ENCODE measurements at regions not wholly inside any gene's neighbourhood (a gene's known extent, or its start where the extent isn't known, plus 50 kb on each side); places are given as distances from the start of the nearest gene placed in this dataset.

- H4K5ac ChIP-seq (ENCODE audit: low read length): no peak overlapping the region
- no peaks in the 10 kb centered on the region for H3K36me3 ChIP-seq (ENCODE audit: control insufficient read depth, insufficient read depth, low read length)
- H2BK5ac ChIP-seq (ENCODE audit: low read length): no peak overlapping the region
- no peak overlapping the region for H4K8ac ChIP-seq (ENCODE audit: low read depth, low read length)
- no peaks in the 10 kb centered on the region for H3K4me1 ChIP-seq (ENCODE audit: control insufficient read depth, low read depth, low read length)
- DNase-seq: peak; percentile 87
- no peak overlapping the region for H2BK15ac ChIP-seq (replicated peaks; ENCODE audit: low read depth)
- H3K18ac ChIP-seq (ENCODE audit: low read length): no peak overlapping the region
- no peak overlapping the region for H3K56ac ChIP-seq (ENCODE audit: low read length)
- no peak overlapping the region for H3K27ac ChIP-seq (ENCODE audit: low read depth, low read length)
- H3K4ac ChIP-seq (ENCODE audit: low read depth, low read length): no peak overlapping the region
- H3K79me2 ChIP-seq (ENCODE audit: control insufficient read depth, insufficient read depth, low read length): no peaks in the 10 kb centered on the region
- H3K27me3 ChIP-seq (ENCODE audit: insufficient read depth, low read length, poor library complexity): no peaks in the 10 kb centered on the region
- no peaks in the 10 kb centered on the region for H3K79me1 ChIP-seq (ENCODE audit: low read length)
- no peak overlapping the region for H2AK5ac ChIP-seq (ENCODE audit: low read length)
- H3K4me3 ChIP-seq (ENCODE audit: low read length): no peak overlapping the region
- no peak overlapping the region for H3K4me2 ChIP-seq (ENCODE audit: low read length)
- H2BK120ac ChIP-seq (ENCODE audit: low read depth, low read length): no peak overlapping the region
- WGBS (ENCODE audit: extremely low coverage, insufficient coverage, low lambda C conversion rate): no CpG with 5 or more reads among the region's 6 CpGs
- no peak overlapping the region for H3K9ac ChIP-seq (ENCODE audit: low read length)
- no peak overlapping the region for H3K23ac ChIP-seq (ENCODE audit: low read length)
Observed at GRCh38 chr15:26179906-26180305, 316.8 kb upstream of the ATP10A start.

DNA sequence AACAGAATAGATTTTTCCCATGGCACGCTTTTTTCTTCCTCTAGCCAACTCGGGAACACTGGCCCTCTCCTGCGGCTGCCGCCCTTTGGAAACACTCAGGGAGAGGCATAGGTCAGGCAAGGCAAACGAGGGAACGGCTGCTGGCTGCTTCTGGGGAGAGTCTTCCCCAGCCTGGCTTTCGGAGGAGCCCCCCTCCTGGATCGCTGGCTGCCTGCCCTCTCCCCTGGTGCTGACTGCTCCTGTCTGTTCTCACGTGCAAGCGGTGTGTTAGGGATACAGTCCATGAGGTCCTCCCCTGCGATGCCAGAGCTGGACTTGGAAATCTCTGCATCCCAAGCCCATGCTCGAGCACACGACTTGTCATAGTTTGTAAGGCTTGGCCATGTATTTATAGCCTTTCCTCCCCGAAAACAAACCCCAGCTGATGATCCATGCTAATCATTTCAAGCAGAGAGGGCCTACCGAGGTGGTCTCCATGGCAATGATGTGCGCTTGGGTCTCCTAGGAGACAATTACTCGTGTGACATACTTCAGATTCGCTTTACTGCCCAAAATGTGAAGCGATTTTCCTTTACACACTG lies 315.6 kb upstream of the ATP10A start:
- no peak overlapping the region for H2BK5ac ChIP-seq (ENCODE audit: low read length)
- no peak overlapping the region for H3K4me3 ChIP-seq (ENCODE audit: low read length)
- H3K4ac ChIP-seq (ENCODE audit: low read depth, low read length): no peak overlapping the region
- H2BK120ac ChIP-seq (ENCODE audit: low read depth, low read length): no peak overlapping the region
- no peak overlapping the region for H3K9ac ChIP-seq (ENCODE audit: low read length)
- H3K4me1 ChIP-seq (ENCODE audit: control insufficient read depth, low read depth, low read length): no peaks in the 10 kb centered on the region
- H4K8ac ChIP-seq (ENCODE audit: low read depth, low read length): no peak overlapping the region
- no peaks in the 10 kb centered on the region for H3K79me1 ChIP-seq (ENCODE audit: low read length)
- no peak overlapping the region for H4K5ac ChIP-seq (ENCODE audit: low read length)
- H2BK15ac ChIP-seq (replicated peaks; ENCODE audit: low read depth): no peak overlapping the region
- H3K56ac ChIP-seq (ENCODE audit: low read length): no peak overlapping the region
- H3K36me3 ChIP-seq (ENCODE audit: control insufficient read depth, insufficient read depth, low read length): no peaks in the 10 kb centered on the region
- H3K4me2 ChIP-seq (ENCODE audit: low read length): no peak overlapping the region
- no peak overlapping the region for H2AK5ac ChIP-seq (ENCODE audit: low read length)
- H3K27ac ChIP-seq (ENCODE audit: low read depth, low read length): no peak overlapping the region
- WGBS (ENCODE audit: extremely low coverage, insufficient coverage, low lambda C conversion rate): no CpG with 5 or more reads among the region's 19 CpGs
- no peak overlapping the region for H3K18ac ChIP-seq (ENCODE audit: low read length)
- H3K27me3 ChIP-seq (ENCODE audit: insufficient read depth, low read length, poor library complexity): no peaks in the 10 kb centered on the region
- H3K79me2 ChIP-seq (ENCODE audit: control insufficient read depth, insufficient read depth, low read length): no peaks in the 10 kb centered on the region
- H3K23ac ChIP-seq (ENCODE audit: low read length): no peak overlapping the region
- no peak for DNase-seq

GRCh38 chr15:26177816-26178215 lies 314.7 kb upstream of the ATP10A start:
- H4K8ac ChIP-seq (ENCODE audit: low read depth, low read length): no peak overlapping the region
- H3K79me2 ChIP-seq (ENCODE audit: control insufficient read depth, insufficient read depth, low read length): no peaks in the 10 kb centered on the region
- no peak overlapping the region for H3K4me3 ChIP-seq (ENCODE audit: low read length)
- DNase-seq: no peak
- no peak overlapping the region for H3K4ac ChIP-seq (ENCODE audit: low read depth, low read length)
- no peak overlapping the region for H2BK120ac ChIP-seq (ENCODE audit: low read depth, low read length)
- H3K4me1 ChIP-seq (ENCODE audit: control insufficient read depth, low read depth, low read length): no peaks in the 10 kb centered on the region
- no peak overlapping the region for H2AK5ac ChIP-seq (ENCODE audit: low read length)
- no peaks in the 10 kb centered on the region for H3K36me3 ChIP-seq (ENCODE audit: control insufficient read depth, insufficient read depth, low read length)
- H3K9ac ChIP-seq (ENCODE audit: low read length): no peak overlapping the region
- whole genome bisulfite sequencing (ENCODE audit: extremely low coverage, insufficient coverage, low lambda C conversion rate): no CpG with 5 or more reads among the region's 4 CpGs
- H3K27ac ChIP-seq (ENCODE audit: low read depth, low read length): no peak overlapping the region
- H3K4me2 ChIP-seq (ENCODE audit: low read length): no peak overlapping the region
- H2BK5ac ChIP-seq (ENCODE audit: low read length): no peak overlapping the region
- H2BK15ac ChIP-seq (replicated peaks; ENCODE audit: low read depth): no peak overlapping the region
- no peak overlapping the region for H3K23ac ChIP-seq (ENCODE audit: low read length)
- H4K5ac ChIP-seq (ENCODE audit: low read length): no peak overlapping the region
- H3K18ac ChIP-seq (ENCODE audit: low read length): no peak overlapping the region
- H3K79me1 ChIP-seq (ENCODE audit: low read length): no peaks in the 10 kb centered on the region
- no peaks in the 10 kb centered on the region for H3K27me3 ChIP-seq (ENCODE audit: insufficient read depth, low read length, poor library complexity)
- no peak overlapping the region for H3K56ac ChIP-seq (ENCODE audit: low read length)

DNA sequence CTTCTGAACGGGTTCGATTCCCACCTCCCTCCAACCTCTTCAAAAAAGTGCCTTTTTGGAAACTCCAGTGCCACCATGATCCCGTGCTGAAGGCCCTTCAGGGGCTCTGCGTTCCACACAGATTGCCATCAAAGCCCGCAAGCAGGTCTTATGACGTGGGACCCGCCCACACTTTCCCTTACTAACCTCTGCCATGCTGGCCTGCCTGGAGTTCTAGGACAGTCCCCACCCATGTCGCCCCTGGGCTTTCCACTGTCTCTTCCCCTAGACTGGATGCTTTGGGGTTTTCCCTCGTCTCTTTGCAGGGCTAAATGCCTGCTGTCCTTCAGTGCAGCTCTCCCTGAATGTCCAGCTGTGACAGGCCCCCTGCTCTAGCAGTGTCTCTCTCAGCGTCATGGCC lies 313.7 kb upstream of the ATP10A start:
- Histone ChIP-seq H3K79me1 (ENCODE audit: low read length) (no peaks in the 10 kb centered on the region), H3K36me3 (ENCODE audit: control insufficient read depth, insufficient read depth, low read length) (no peaks in the 10 kb centered on the region)
- no CpG with 5 or more reads among the region's 10 CpGs for WGBS (ENCODE audit: extremely low coverage, insufficient coverage, low lambda C conversion rate)

GRCh38 chr15:26171266-26171665 lies 308.1 kb upstream of the ATP10A start:
- no peak overlapping the region for H2BK5ac ChIP-seq (ENCODE audit: low read length)
- H2AK5ac ChIP-seq (ENCODE audit: low read length): no peak overlapping the region
- no peak overlapping the region for H2BK120ac ChIP-seq (ENCODE audit: low read depth, low read length)
- H3K23ac ChIP-seq (ENCODE audit: low read length): no peak overlapping the region
- WGBS (ENCODE audit: extremely low coverage, insufficient coverage, low lambda C conversion rate): no CpG with 5 or more reads among the region's 3 CpGs
- H3K4me3 ChIP-seq (ENCODE audit: low read length): no peak overlapping the region
- no peak overlapping the region for H3K9ac ChIP-seq (ENCODE audit: low read length)
- no peak overlapping the region for H3K4me2 ChIP-seq (ENCODE audit: low read length)
- H3K79me1 ChIP-seq (ENCODE audit: low read length): no peaks in the 10 kb centered on the region
- DNase-seq: no peak
- no peak overlapping the region for H2BK15ac ChIP-seq (replicated peaks; ENCODE audit: low read depth)
- no peak overlapping the region for H3K27ac ChIP-seq (ENCODE audit: low read depth, low read length)
- H3K56ac ChIP-seq (ENCODE audit: low read length): no peak overlapping the region
- no peaks in the 10 kb centered on the region for H3K36me3 ChIP-seq (ENCODE audit: control insufficient read depth, insufficient read depth, low read length)
- H3K79me2 ChIP-seq (ENCODE audit: control insufficient read depth, insufficient read depth, low read length): no peaks in the 10 kb centered on the region
- no peaks in the 10 kb centered on the region for H3K27me3 ChIP-seq (ENCODE audit: insufficient read depth, low read length, poor library complexity)
- H3K18ac ChIP-seq (ENCODE audit: low read length): no peak overlapping the region
- no peak overlapping the region for H4K8ac ChIP-seq (ENCODE audit: low read depth, low read length)
- H4K5ac ChIP-seq (ENCODE audit: low read length): no peak overlapping the region
- no peaks in the 10 kb centered on the region for H3K4me1 ChIP-seq (ENCODE audit: control insufficient read depth, low read depth, low read length)
- no peak overlapping the region for H3K4ac ChIP-seq (ENCODE audit: low read depth, low read length)

More for the DNA sequence above, 313.7 kb upstream of the ATP10A start:
- Histone ChIP-seq H2BK120ac (ENCODE audit: low read depth, low read length) (no peak overlapping the region), H4K5ac (ENCODE audit: low read length) (no peak overlapping the region), H3K56ac (ENCODE audit: low read length) (no peak overlapping the region), H3K27ac (ENCODE audit: low read depth, low read length) (no peak overlapping the region), H3K4me3 (ENCODE audit: low read length) (no peak overlapping the region), H3K27me3 (ENCODE audit: insufficient read depth, low read length, poor library complexity) (no peaks in the 10 kb centered on the region), H3K9ac (ENCODE audit: low read length) (no peak overlapping the region), H2BK5ac (ENCODE audit: low read length) (no peak overlapping the region), H3K4ac (ENCODE audit: low read depth, low read length) (no peak overlapping the region), H4K8ac (ENCODE audit: low read depth, low read length) (no peak overlapping the region), H2BK15ac (replicated peaks; ENCODE audit: low read depth) (no peak overlapping the region), H3K23ac (ENCODE audit: low read length) (no peak overlapping the region), H3K4me2 (ENCODE audit: low read length) (no peak overlapping the region), H2AK5ac (ENCODE audit: low read length) (no peak overlapping the region), H3K79me2 (ENCODE audit: control insufficient read depth, insufficient read depth, low read length) (no peaks in the 10 kb centered on the region), H3K4me1 (ENCODE audit: control insufficient read depth, low read depth, low read length) (no peaks in the 10 kb centered on the region), H3K18ac (ENCODE audit: low read length) (no peak overlapping the region)
- DNase-seq: no peak

GRCh38 chr15:26166429-26166828 lies 303.3 kb upstream of the ATP10A start:
- Histone ChIP-seq H2BK5ac (ENCODE audit: low read length) (no peak overlapping the region), H2BK15ac (replicated peaks; ENCODE audit: low read depth) (no peak overlapping the region), H3K4me2 (ENCODE audit: low read length) (no peak overlapping the region), H4K5ac (ENCODE audit: low read length) (no peak overlapping the region), H3K4me1 (ENCODE audit: control insufficient read depth, low read depth, low read length) (no peaks in the 10 kb centered on the region), H3K27ac (ENCODE audit: low read depth, low read length) (no peak overlapping the region), H3K79me1 (ENCODE audit: low read length) (no peaks in the 10 kb centered on the region), H4K8ac (ENCODE audit: low read depth, low read length) (no peak overlapping the region), H3K9ac (ENCODE audit: low read length) (no peak overlapping the region), H2BK120ac (ENCODE audit: low read depth, low read length) (no peak overlapping the region), H3K79me2 (ENCODE audit: control insufficient read depth, insufficient read depth, low read length) (no peaks in the 10 kb centered on the region), H3K36me3 (ENCODE audit: control insufficient read depth, insufficient read depth, low read length) (no peaks in the 10 kb centered on the region), H3K18ac (ENCODE audit: low read length) (no peak overlapping the region), H3K4ac (ENCODE audit: low read depth, low read length) (no peak overlapping the region), H3K4me3 (ENCODE audit: low read length) (no peak overlapping the region), H3K56ac (ENCODE audit: low read length) (no peak overlapping the region), H2AK5ac (ENCODE audit: low read length) (no peak overlapping the region), H3K27me3 (ENCODE audit: insufficient read depth, low read length, poor library complexity) (no peaks in the 10 kb centered on the region), H3K23ac (ENCODE audit: low read length) (no peak overlapping the region)
- DNase-seq: no peak
- 100% methylated on average over 1 of the region's 4 CpGs for WGBS (ENCODE audit: extremely low coverage, insufficient coverage, low lambda C conversion rate)
